Mesendoderm (in vitro differentiated cells): ENCODE measurements at regions not wholly inside any gene's neighbourhood (a gene's known extent, or its start where the extent isn't known, plus 50 kb on each side); places are given as distances from the start of the nearest gene placed in this dataset.
"Not testable (repeated sequence)": the region's sequence is repeated elsewhere in the genome, so short reads cannot be mapped to it uniquely, and the experiment has no call there.

Source experiments
- DNase-seq: peaks from one replicate; pipeline ENCODE4 v3.0.0; 2013
- H2AK5ac ChIP-seq: 2 replicates; pipeline ENCODE4 v1.6.1; 2013; ENCODE audit warnings: low read length, inconsistent platforms
- H2BK120ac ChIP-seq: 2 replicates; pipeline ENCODE4 v1.6.1; 2013; ENCODE audit warnings: low read depth, mild to moderate bottlenecking, low read length, moderate library complexity, mixed read lengths
- H2BK15ac ChIP-seq: replicated peaks from 2 replicates; pipeline ENCODE4 v1.6.1; 2013; ENCODE audit warnings: low read depth, mild to moderate bottlenecking, moderate library complexity
- H2BK5ac ChIP-seq: 2 replicates; pipeline ENCODE4 v1.6.1; 2013; ENCODE audit warnings: low read length, inconsistent platforms
- H3K18ac ChIP-seq: 2 replicates; pipeline ENCODE4 v1.6.1; 2013; ENCODE audit warnings: mild to moderate bottlenecking, low read length, mixed read lengths
- H3K23ac ChIP-seq: one replicate; pipeline ENCODE4 v1.6.1; 2013; ENCODE audit warnings: low read length
- H3K27ac ChIP-seq: 2 replicates; pipeline ENCODE4 v1.5.1; 2013; ENCODE audit warnings: low read depth, mild to moderate bottlenecking, inconsistent platforms, low read length, moderate library complexity
- H3K27me3 ChIP-seq: 2 replicates; pipeline ENCODE4 v1.6.1; 2013; ENCODE audit warnings: low read length, control low read depth, mild to moderate bottlenecking, inconsistent platforms; ENCODE audit not compliant: insufficient read depth, poor library complexity
- H3K36me3 ChIP-seq: 2 replicates; pipeline ENCODE4 v1.6.1; 2013; ENCODE audit warnings: low read length, inconsistent platforms; ENCODE audit not compliant: control insufficient read depth, insufficient read depth
- H3K4ac ChIP-seq: one replicate; pipeline ENCODE4 v1.6.1; 2013; ENCODE audit warnings: low read depth, mild to moderate bottlenecking, low read length, moderate library complexity
- H3K4me1 ChIP-seq: 2 replicates; pipeline ENCODE4 v1.6.1; 2013; ENCODE audit warnings: low read depth, low read length, inconsistent platforms; ENCODE audit not compliant: control insufficient read depth
- H3K4me2 ChIP-seq: 2 replicates; pipeline ENCODE4 v1.6.1; 2013; ENCODE audit warnings: low read length
- H3K4me3 ChIP-seq: 2 replicates; pipeline ENCODE4 v1.5.1; 2013; ENCODE audit warnings: mild to moderate bottlenecking, low read length
- H3K56ac ChIP-seq: one replicate; pipeline ENCODE4 v1.6.1; 2013; ENCODE audit warnings: low read length
- H3K79me1 ChIP-seq: 2 replicates; pipeline ENCODE4 v1.6.1; 2013; ENCODE audit warnings: low read length, inconsistent platforms
- H3K79me2 ChIP-seq: 2 replicates; pipeline ENCODE4 v1.6.1; 2013; ENCODE audit warnings: mild to moderate bottlenecking, low read length; ENCODE audit not compliant: control insufficient read depth, insufficient read depth
- H3K9ac ChIP-seq: 2 replicates; pipeline ENCODE4 v1.6.1; 2013; ENCODE audit warnings: low read length, inconsistent platforms
- H4K5ac ChIP-seq: one replicate; pipeline ENCODE4 v1.6.1; 2013; ENCODE audit warnings: low read length
- H4K8ac ChIP-seq: one replicate; pipeline ENCODE4 v1.6.1; 2013; ENCODE audit warnings: low read depth, mild to moderate bottlenecking, control low read depth, low read length, moderate library complexity
- WGBS: extraction: QIAGEN DNeasy Blood & Tissue Kit; methylation state at CpG from one replicate; pipeline ENCODE4 v1.1.7; 2013; ENCODE audit warnings: low lambda C conversion rate, missing lambda C conversion rate; ENCODE audit not compliant: insufficient coverage; ENCODE audit errors: extremely low coverage; 5-methylcytosine and 5-hydroxymethylcytosine counted together

GRCh38 chr18:30675493-30675892 lies 367.0 kb downstream of the DSC3 start:
- WGBS, result no CpG with 5 or more reads among the region's 2 CpGs
- no peak overlapping the region for H4K5ac ChIP-seq
- H3K4me3 ChIP-seq, result no peak overlapping the region
- H3K56ac ChIP-seq, result no peak overlapping the region
- no peak overlapping the region for H3K4ac ChIP-seq
- H3K4me2 ChIP-seq, result no peak overlapping the region
- H2BK5ac ChIP-seq, result no peak overlapping the region
- H3K18ac ChIP-seq, result no peak overlapping the region
- no peaks in the 10 kb centered on the region for H3K27me3 ChIP-seq
- no peak for DNase-seq
- no peak overlapping the region for H2BK15ac ChIP-seq
- no peak overlapping the region for H2AK5ac ChIP-seq
- H4K8ac ChIP-seq, result no peak overlapping the region
- H3K4me1 ChIP-seq, result no peaks in the 10 kb centered on the region
- H2BK120ac ChIP-seq, result no peak overlapping the region
- H3K23ac ChIP-seq, result no peak overlapping the region
- no peak overlapping the region for H3K27ac ChIP-seq
- no peak overlapping the region for H3K9ac ChIP-seq
- no peaks in the 10 kb centered on the region for H3K36me3 ChIP-seq
- no peaks in the 10 kb centered on the region for H3K79me1 ChIP-seq
- H3K79me2 ChIP-seq, result no peaks in the 10 kb centered on the region

- no CpG with 5 or more reads among the region's 4 CpGs for WGBS
- H3K27ac ChIP-seq, result no peak overlapping the region
- no peak overlapping the region for H2BK5ac ChIP-seq
- H2BK120ac ChIP-seq, result no peak overlapping the region
- H3K79me1 ChIP-seq, result no peaks in the 10 kb centered on the region
- H3K27me3 ChIP-seq, result no peaks in the 10 kb centered on the region
- no peak overlapping the region for H3K18ac ChIP-seq
- no peaks in the 10 kb centered on the region for H3K79me2 ChIP-seq
- H3K9ac ChIP-seq, result no peak overlapping the region
- no peaks in the 10 kb centered on the region for H3K36me3 ChIP-seq
- no peak overlapping the region for H4K5ac ChIP-seq
- no peak overlapping the region for H3K4me3 ChIP-seq
- H2AK5ac ChIP-seq, result no peak overlapping the region
- no peak overlapping the region for H3K56ac ChIP-seq
- H3K4me2 ChIP-seq, result no peak overlapping the region
- no peaks in the 10 kb centered on the region for H3K4me1 ChIP-seq
- H2BK15ac ChIP-seq, result peak overlapping the region; percentile 19
- H3K4ac ChIP-seq, result no peak overlapping the region
- DNase-seq, result no peak
- no peak overlapping the region for H3K23ac ChIP-seq
- H4K8ac ChIP-seq, result no peak overlapping the region
These were observed 367.5 kb downstream of the DSC3 start for GRCh38 chr18:30675072-30675471.

- Histone ChIP-seq H3K4me2 (no peak overlapping the region), H2BK5ac (no peak overlapping the region), H2AK5ac (no peak overlapping the region), H3K4ac (no peak overlapping the region), H3K27me3 (no peaks in the 10 kb centered on the region), H4K8ac (no peak overlapping the region), H4K5ac (no peak overlapping the region), H2BK120ac (no peak overlapping the region), H3K56ac (no peak overlapping the region), H3K27ac (no peak overlapping the region), H3K79me1 (no peaks in the 10 kb centered on the region), H3K23ac (no peak overlapping the region), H3K4me1 (no peaks in the 10 kb centered on the region), H3K9ac (no peak overlapping the region), H3K4me3 (no peak overlapping the region), H3K79me2 (no peaks in the 10 kb centered on the region), H2BK15ac (peak overlapping the region; percentile 19), H3K18ac (no peak overlapping the region), H3K36me3 (no peaks in the 10 kb centered on the region)
- no peak for DNase-seq
- WGBS, result no CpG with 5 or more reads among the region's 2 CpGs
These were observed 367.9 kb downstream of the DSC3 start for GRCh38 chr18:30674596-30674995.

- not testable (repeated sequence) for H4K5ac ChIP-seq, H2BK15ac ChIP-seq, H3K9ac ChIP-seq, H2BK5ac ChIP-seq, H2AK5ac ChIP-seq, H2BK120ac ChIP-seq, H3K4me2 ChIP-seq, H3K4me3 ChIP-seq, H3K79me2 ChIP-seq, DNase-seq, H3K4ac ChIP-seq, H3K56ac ChIP-seq, H3K27ac ChIP-seq, H3K23ac ChIP-seq, H3K27me3 ChIP-seq, H3K4me1 ChIP-seq, H3K18ac ChIP-seq, H3K79me1 ChIP-seq, H3K36me3 ChIP-seq, H4K8ac ChIP-seq
- no CpG with 5 or more reads among the region's 1 CpG for WGBS
These were observed 370.1 kb downstream of the DSC3 start for GRCh38 chr18:30672439-30672838.

- H3K27me3 ChIP-seq, result no peaks in the 10 kb centered on the region
- no peak overlapping the region for H2BK5ac ChIP-seq
- H3K4ac ChIP-seq, result no peak overlapping the region
- H3K4me3 ChIP-seq, result no peak overlapping the region
- H2BK120ac ChIP-seq, result no peak overlapping the region
- H3K18ac ChIP-seq, result no peak overlapping the region
- no peak overlapping the region for H2AK5ac ChIP-seq
- no peaks in the 10 kb centered on the region for H3K4me1 ChIP-seq
- no peak overlapping the region for H4K8ac ChIP-seq
- H4K5ac ChIP-seq, result no peak overlapping the region
- no peak overlapping the region for H3K27ac ChIP-seq
- no peak overlapping the region for H3K23ac ChIP-seq
- no peak overlapping the region for H3K56ac ChIP-seq
- no peak for DNase-seq
- H3K9ac ChIP-seq, result no peak overlapping the region
- no peak overlapping the region for H3K4me2 ChIP-seq
- H3K79me1 ChIP-seq, result no peaks in the 10 kb centered on the region
- H2BK15ac ChIP-seq, result no peak overlapping the region
- H3K36me3 ChIP-seq, result no peaks in the 10 kb centered on the region
- no peaks in the 10 kb centered on the region for H3K79me2 ChIP-seq
- no CpG with 5 or more reads among the region's 1 CpG for WGBS
These were observed 384.2 kb downstream of the DSC3 start for GRCh38 chr18:30658306-30658705.

- peak; percentile 77 for DNase-seq
- Histone ChIP-seq H2BK5ac (no peak overlapping the region), H3K23ac (no peak overlapping the region), H4K8ac (no peak overlapping the region), H3K27ac (no peak overlapping the region), H3K4me1 (no peaks in the 10 kb centered on the region), H2AK5ac (no peak overlapping the region), H2BK15ac (no peak overlapping the region), H4K5ac (no peak overlapping the region), H2BK120ac (no peak overlapping the region), H3K4me2 (no peak overlapping the region), H3K9ac (no peak overlapping the region), H3K4ac (no peak overlapping the region), H3K79me2 (no peaks in the 10 kb centered on the region), H3K27me3 (no peaks in the 10 kb centered on the region), H3K18ac (peak overlapping the region; percentile 51), H3K36me3 (no peaks in the 10 kb centered on the region), H3K79me1 (no peaks in the 10 kb centered on the region), H3K56ac (no peak overlapping the region), H3K4me3 (no peak overlapping the region)
- WGBS, result no CpG with 5 or more reads among the region's 2 CpGs
These were observed 390.2 kb downstream of the DSC3 start for GRCh38 chr18:30652387-30652786.
